HG03139 (cell line): ENCODE measurements at regions not wholly inside any gene's neighbourhood (a gene's known extent, or its start where the extent isn't known, plus 50 kb on each side); places are given as distances from the start of the nearest gene placed in this dataset.
A peak's percentile ranks its signal among the peaks of the same experiment; 100 is the strongest.

Experiments
- ATAC-seq: cut with Tn5 transposase; IDR thresholded peaks from one replicate; pipeline ENCODE4 v1.9.1; 2021; ENCODE audit not compliant: unreplicated experiment

DNA sequence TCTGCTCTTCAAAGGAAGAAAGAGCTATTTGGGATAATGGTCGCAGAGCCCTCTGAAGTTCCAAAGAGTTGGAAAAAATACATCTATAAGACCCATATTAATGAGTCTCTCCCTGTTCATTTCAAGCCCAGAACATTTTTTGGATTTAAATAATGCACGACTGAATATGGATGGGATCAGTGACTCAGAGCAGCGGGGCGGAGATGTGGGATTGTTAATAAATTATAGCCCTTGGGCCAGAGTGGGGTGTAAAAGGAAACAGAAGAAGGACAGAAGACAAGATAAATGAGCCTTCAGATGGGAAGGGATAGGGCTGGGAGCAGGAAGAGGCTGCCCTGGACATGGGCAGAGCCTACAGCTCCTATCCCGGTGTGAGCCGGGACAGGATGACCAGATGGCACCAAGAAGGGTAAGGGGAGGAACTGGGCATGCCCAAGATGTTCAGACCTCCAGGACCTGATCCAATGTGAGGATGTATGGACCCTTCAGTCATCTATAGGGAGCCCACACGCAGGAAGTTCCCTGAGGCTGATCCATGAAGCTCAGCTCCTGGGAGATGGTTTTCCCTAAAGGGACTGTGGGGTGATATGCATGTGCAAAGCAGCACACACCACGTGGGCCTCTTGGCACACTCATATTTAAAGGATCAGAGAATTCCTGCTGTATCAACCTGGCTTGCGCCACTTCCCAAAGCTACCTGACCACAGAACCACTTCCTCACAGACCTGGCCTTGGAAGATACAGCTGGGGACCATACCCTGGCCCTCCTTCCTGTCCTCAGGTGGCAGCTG is 96.1 kb upstream of the PLXNA4 start:
- no peak for ATAC-seq

- no peak for ATAC-seq
Measured at GRCh38 chr7:132666774-132667172, 90.5 kb upstream of the PLXNA4 start.

DNA sequence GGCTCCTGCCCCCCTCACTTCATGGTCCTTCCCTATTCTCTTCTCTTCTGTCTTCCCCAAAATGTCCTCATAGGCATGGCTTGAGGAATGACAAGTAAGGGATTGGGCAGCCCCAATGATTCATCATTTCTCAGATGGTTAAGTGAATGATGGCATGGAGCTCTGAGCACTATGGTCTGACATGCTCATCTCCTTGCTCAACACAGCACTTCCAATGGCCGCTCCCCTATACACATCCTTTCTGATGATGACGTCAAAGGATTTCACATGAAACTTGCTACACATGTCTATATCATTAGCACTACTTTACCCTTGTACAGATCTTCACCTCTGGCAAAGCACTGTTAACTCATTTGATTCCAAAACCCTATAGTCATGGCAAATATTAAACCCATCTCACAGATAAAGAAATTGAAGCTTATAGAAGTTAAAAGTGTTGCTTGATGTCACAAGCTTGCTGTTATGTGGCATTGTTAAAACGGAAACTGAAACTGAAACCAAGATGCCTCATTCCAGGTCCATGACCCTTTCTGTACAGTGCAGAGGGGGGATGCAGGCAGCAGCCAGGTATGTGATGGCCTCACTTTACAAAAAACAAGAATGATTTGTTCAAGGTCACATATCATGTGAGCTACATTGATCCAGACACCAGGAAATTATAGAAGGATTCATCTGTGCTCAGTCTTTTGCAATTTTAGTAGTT is 90.0 kb upstream of the PLXNA4 start:
- ATAC-seq, result no peak

GRCh38 chr7:132656846-132657776 is 80.8 kb upstream of the PLXNA4 start:
- ATAC-seq, result no peak

DNA sequence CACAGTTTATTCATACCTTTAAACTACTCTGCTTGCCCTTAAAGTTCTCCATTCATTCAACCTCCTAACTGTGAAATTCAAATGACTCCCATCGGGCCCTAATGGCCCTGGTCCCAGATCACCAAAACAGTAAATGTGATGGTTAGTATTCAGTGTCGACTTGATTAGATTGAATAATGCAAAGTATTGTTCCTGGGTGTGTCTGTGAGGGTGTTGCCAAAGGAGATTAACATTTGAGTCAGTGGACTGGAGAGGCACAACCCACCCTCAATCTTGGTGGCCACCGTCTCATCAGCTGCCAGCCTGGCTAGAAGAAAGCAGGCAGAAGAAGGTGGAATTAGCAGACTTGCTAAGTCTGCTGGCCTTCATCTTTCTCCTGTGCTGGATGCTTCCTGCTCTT is 80.1 kb upstream of the PLXNA4 start:
- ATAC-seq, result no peak

DNA sequence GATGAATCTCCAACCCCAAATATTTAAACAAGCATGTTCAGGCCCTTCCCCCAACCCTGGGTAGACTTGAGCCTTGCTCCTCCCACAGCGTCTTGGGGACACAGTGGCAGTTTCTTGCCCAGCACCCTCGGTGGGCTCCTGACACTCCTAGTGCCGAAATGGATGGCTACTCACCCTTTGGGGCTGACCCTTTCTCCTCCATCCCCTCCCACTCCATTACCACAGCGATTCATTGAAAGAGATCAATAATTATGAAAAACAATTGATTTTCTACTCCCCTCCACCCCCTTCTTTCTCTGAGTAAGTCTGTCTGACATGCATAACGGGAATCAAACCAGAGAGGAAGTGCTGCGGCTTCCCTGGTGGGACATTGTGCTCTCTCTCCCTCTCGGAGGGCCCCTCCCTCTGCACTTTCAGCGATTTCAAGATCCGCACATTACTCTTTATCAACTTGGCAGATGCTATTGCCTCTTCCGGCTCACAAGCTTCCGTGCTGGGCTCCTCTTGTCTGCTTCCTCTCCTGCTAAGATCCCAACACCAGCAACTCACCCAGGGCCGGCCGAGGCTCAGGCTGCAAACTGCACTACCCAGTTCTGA is 79.0 kb upstream of the PLXNA4 start:
- ATAC-seq, result peak; percentile 40

DNA sequence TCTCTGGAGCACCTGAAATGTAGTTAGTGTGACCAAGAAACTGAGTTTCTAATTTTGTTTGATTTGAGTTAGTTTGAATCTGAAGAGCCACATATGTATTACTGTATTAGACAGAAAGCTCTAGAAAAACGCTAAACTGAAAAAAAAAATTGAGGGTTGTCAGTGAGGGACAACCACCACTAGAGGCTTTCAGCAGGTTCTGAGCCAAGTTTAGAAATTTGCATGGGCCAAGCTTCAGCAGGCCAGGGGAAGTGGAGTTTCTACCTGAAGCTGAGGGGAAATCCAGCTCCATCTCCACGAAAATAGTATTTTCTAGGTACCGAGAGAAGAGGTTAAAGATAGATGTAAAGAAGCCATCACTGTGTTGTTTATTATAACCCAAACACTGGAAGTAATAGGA is 77.9 kb upstream of the PLXNA4 start:
- ATAC-seq, result peak; percentile 47

DNA sequence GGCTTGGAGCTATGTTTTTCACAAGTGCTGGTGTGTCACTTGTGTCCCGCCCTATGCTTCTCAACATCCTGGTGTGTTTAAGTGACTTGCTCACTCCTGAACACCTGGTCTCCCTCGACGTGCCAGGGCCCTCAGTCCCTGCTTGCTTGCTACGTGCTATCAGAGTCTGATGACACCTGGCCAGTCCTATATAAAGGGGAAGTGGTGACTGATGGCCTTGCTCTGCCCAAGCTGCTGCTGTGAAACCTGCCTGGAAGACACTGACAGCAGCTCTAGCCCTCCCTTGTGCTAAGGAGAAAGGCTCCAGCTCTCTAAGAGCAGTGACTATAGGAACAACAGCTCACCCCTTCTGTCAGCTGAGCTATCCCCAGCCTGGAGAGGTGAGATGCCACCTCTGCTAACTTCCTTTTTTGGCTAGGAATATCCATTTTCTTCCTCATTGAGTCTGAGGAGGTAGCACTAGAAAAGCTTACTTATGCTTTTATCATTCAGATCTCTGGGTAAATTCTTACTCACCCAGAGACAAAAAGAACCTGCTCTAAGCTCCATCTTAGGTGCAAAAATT is 77.2 kb upstream of the PLXNA4 start:
- ATAC-seq, result no peak

DNA sequence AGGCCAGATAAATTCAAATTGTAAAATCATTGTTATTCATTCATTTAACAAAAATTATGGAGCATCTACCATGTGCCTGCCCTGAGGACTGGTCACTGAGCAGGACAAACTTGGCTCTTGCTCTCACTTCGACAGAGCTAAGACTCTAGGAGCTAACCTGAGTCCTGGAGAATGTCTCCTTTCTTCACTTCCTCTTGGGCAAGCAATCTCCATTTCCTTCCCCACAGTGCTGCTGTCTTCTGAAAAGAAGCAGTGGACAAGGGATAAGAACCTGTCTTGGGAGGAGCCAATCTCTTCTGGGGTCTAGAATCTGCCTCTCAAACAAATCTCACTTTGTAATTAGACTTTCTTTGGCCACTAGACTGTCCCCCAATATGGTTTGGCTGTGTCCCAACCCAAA is 76.2 kb upstream of the PLXNA4 start:
- no peak for ATAC-seq

DNA sequence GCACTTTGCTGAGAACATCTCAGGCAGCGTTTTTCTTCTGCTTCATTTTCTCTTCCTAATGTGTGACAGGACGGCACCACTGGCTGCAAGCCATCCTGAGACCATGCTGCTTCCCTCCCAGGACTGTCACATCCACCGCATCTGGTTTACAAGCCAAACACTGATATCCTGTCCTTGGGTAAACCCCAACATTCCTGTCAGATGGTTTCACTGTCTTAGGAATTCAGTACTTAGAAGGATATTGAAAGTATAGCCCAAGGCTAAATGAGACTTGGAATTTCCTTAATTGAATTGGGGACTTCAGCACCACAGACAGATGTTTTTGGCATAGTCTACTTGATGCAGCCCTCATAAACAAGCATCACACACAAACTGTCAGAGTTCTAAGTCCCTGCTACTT is 74.2 kb upstream of the PLXNA4 start:
- ATAC-seq, result no peak

DNA sequence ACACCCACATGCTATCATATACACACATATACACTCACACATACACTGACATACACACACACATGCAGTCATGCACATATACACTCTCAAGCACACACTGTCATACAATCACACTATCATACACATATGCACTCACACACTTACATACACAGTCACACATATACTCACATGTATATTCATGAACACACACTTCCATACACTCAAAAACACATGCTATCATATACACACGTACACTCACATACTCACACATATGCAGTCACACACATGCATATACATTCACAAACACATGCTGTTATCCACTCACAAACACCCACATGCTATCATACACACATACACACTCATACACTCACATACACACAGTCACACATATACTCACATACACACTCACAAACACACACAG is 71.0 kb upstream of the PLXNA4 start:
- ATAC-seq, result no peak

DNA sequence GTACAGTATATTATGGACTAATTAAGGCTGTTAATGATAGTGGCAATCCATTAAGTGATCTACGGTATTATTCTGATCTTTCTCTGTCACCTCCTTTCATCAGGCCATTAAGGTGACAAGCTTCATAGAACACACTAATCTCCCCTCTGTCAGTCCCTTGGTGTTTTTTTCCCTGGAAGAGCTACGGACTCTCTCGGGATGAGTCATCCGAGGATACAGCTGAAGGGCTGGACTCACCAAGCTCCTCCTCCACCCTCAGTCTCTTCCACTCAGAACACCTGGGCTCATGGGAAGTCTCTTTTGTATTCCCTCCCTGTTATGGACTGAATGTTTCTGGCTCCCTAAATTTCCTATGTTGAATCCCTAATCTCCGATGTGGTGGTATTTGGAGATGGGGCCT is 69.8 kb upstream of the PLXNA4 start:
- no peak for ATAC-seq

DNA sequence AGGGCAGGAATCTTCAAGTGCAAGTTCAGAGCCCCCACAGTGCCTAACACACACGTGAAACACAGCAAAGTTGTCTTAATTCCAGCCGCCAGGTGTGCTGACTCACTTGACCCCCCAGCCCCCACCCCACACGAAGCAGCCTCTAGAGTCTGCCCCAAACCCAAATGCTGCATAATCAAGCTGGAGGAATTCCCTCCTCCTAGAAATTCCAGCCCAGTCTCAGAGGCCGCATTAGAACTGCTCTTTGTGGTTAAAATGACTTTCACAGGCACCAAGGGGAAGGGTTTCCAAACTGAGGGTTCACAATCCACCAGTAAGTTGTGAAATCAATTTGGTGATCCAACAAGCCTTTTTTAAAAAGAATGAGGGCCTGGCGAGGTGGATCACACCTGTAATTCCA is 67.0 kb upstream of the PLXNA4 start:
- ATAC-seq, result no peak

DNA sequence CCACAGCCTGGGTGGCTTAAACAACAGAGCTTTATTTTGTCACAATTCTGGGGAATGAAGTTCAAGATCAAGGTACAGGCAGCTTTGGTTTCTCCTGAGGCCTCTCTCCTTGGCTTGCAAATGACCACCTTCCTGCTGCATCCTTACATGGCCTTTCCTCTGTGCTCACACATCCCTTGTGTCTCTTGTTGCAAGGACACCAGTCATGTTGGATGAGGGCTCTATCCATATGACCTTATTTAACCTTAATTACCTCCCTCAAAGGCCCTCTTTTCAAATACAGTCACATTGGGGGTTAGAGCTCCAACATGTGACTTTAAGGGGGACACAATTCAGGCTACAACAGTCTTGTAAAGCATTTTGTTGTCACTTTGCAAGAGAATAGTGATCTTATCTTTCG is 65.0 kb upstream of the PLXNA4 start:
- no peak for ATAC-seq

- ATAC-seq, result no peak
Measured at GRCh38 chr7:132639983-132640382, 63.7 kb upstream of the PLXNA4 start.

DNA sequence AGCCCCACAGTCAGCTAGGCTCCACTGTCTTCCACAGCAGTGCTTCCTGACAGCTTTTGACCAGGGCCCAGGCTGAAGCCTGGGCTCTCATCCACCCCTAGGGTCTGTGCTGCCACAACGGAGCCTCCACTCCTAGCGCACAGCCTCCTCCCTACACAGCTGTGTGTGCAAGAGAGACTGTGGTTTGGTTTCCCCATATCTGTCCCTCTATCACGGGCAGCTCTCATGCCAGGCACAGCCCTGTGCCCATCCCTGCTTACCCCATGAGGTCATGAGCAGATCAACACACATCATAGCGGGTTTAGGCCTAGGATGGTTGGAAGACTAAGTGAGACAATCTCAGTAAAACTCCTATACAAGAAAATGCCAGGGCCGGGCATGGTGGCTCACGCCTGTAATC is 61.7 kb upstream of the PLXNA4 start:
- ATAC-seq, result no peak

GRCh38 chr7:132636581-132636980 is 60.3 kb upstream of the PLXNA4 start:
- ATAC-seq, result no peak

DNA sequence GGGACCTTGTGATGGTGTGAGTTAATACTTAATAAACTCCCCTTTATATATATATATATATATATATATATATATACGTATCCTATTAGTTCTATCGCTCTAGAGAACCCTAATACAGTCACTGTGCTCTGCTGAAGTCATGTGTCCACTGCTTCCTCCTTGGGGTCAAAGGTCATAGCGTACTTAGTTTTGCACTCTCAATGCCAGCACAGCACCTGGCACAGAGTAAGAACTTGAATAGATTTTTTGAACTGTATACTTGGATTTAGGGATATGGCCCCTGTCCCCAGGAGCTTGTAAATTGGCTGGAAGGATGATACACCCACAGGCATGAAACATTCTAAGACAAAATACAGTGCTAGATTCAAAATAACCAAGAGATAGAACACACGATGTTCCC is 58.9 kb upstream of the PLXNA4 start:
- no peak for ATAC-seq

- ATAC-seq, result no peak
Measured at GRCh38 chr7:132630834-132631233, 54.6 kb upstream of the PLXNA4 start.
